ENCODE measurements at regions not wholly inside any gene's neighbourhood (a gene's known extent, or its start where the extent isn't known, plus 50 kb on each side); places are given as distances from the start of the nearest gene placed in this dataset.

DNA sequence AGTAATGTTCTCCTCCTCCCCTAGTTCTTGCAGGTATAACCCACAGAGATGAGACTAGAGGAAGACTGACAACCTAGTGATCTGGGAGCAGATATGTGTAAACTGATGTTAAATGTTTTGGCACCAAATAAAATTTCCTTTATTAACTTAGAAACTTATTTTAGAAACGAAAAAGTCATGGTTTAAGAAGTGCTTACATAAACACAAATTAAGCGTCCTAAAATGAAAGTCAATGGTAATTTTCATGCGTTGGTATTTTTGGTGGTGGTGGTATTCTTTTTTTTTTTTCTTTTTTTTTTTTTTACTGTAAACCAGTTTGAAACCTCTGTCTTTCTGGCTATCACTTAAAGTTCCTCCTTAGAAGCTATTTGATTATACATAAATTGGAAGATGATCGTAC lies 1438.1 kb upstream of the TENM3 start:
- H3K27me3 ChIP-seq (ENCODE audit: insufficient read depth, low read depth, severe bottlenecking) = no peaks in the 10 kb centered on the region
- no peaks in the 10 kb centered on the region for H3K36me3 ChIP-seq
- no peak overlapping the region for H3K27ac ChIP-seq
- DNase-seq = no peak
- TF ChIP-seq, protein P1, sequence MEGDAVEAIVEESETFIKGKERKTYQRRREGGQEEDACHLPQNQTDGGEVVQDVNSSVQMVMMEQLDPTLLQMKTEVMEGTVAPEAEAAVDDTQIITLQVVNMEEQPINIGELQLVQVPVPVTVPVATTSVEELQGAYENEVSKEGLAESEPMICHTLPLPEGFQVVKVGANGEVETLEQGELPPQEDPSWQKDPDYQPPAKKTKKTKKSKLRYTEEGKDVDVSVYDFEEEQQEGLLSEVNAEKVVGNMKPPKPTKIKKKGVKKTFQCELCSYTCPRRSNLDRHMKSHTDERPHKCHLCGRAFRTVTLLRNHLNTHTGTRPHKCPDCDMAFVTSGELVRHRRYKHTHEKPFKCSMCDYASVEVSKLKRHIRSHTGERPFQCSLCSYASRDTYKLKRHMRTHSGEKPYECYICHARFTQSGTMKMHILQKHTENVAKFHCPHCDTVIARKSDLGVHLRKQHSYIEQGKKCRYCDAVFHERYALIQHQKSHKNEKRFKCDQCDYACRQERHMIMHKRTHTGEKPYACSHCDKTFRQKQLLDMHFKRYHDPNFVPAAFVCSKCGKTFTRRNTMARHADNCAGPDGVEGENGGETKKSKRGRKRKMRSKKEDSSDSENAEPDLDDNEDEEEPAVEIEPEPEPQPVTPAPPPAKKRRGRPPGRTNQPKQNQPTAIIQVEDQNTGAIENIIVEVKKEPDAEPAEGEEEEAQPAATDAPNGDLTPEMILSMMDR (IDR thresholded peaks at IDR 0.05; ENCODE audit: low read depth, low read length) = no peak
- H3K4me3 ChIP-seq (ENCODE audit: low read depth, low read length) = no peak overlapping the region
- no peaks in the 10 kb centered on the region for H3K9me3 ChIP-seq (ENCODE audit: severe bottlenecking)

DNA sequence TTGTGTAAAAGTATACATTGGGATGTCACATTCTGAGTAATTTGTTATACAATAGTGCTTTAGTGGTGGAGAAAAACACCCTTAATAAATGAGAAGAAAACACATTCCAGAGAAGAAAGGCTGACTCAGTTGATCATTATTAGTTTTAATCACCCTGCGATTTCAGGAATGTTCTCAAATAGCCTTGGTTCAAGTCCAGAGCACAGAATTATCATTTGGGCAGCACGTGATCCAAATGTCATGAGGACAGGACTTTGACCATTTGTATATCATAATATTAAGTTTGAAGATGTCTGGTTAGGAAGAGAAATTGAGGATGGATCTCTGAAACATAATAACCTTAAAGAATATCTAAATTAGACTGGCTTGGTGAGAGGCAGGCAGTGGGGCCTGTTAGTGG lies 1434.3 kb upstream of the TENM3 start:
- no peak for DNase-seq
- Histone ChIP-seq H3K27me3 (ENCODE audit: insufficient read depth, low read depth, severe bottlenecking) (no peaks in the 10 kb centered on the region), H3K36me3 (no peaks in the 10 kb centered on the region), H3K27ac (no peak overlapping the region), H3K4me3 (ENCODE audit: low read depth, low read length) (no peak overlapping the region), H3K9me3 (ENCODE audit: severe bottlenecking) (no peaks in the 10 kb centered on the region)
- TF ChIP-seq, protein P1 (IDR thresholded peaks at IDR 0.05; ENCODE audit: low read depth, low read length) = no peak

- DNase-seq = no peak
- Histone ChIP-seq H3K4me3 (ENCODE audit: low read depth, low read length) (no peak overlapping the region), H3K27ac (no peak overlapping the region), H3K27me3 (ENCODE audit: insufficient read depth, low read depth, severe bottlenecking) (no peaks in the 10 kb centered on the region), H3K9me3 (ENCODE audit: severe bottlenecking) (no peaks in the 10 kb centered on the region), H3K36me3 (no peaks in the 10 kb centered on the region)
- TF ChIP-seq, protein P1 (IDR thresholded peaks at IDR 0.05; ENCODE audit: low read depth, low read length) = no peak
Measured at GRCh38 chr4:180809439-180809838, 1433.8 kb upstream of the TENM3 start.

DNA sequence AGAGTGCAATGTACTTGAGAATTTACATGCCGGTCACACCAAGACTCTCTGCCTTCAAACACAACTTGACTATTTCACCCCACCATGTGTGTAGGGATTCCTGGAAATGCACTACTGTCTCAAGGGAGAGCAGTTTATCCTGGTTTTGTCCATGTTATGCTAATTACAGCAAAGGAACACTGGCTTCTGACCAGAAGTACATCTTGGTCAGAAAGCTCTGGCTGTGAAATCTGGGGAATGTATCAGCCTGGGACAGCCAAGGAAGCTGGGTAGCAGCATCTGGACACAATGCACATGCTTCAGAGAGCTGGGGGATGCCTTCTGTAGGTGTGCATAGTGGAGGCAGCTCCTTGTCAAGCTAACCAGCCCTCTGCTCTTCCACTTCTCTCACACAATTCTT lies 1432.6 kb upstream of the TENM3 start:
- DNase-seq = no peak
- TF ChIP-seq, protein P1 (IDR thresholded peaks at IDR 0.05; ENCODE audit: low read depth, low read length) = no peak
- Histone ChIP-seq H3K36me3 (no peaks in the 10 kb centered on the region), H3K27ac (no peak overlapping the region), H3K9me3 (ENCODE audit: severe bottlenecking) (no peaks in the 10 kb centered on the region), H3K4me3 (ENCODE audit: low read depth, low read length) (no peak overlapping the region), H3K27me3 (ENCODE audit: insufficient read depth, low read depth, severe bottlenecking) (no peaks in the 10 kb centered on the region)

GRCh38 chr4:180811556-180811955 lies 1431.6 kb upstream of the TENM3 start:
- TF ChIP-seq, protein P1 (IDR thresholded peaks at IDR 0.05; ENCODE audit: low read depth, low read length) = no peak
- H3K4me3 ChIP-seq (ENCODE audit: low read depth, low read length) = no peak overlapping the region
- H3K27ac ChIP-seq = no peak overlapping the region
- H3K9me3 ChIP-seq (ENCODE audit: severe bottlenecking) = no peaks in the 10 kb centered on the region
- H3K27me3 ChIP-seq (ENCODE audit: insufficient read depth, low read depth, severe bottlenecking) = no peaks in the 10 kb centered on the region
- no peak for DNase-seq
- H3K36me3 ChIP-seq = no peaks in the 10 kb centered on the region

DNA sequence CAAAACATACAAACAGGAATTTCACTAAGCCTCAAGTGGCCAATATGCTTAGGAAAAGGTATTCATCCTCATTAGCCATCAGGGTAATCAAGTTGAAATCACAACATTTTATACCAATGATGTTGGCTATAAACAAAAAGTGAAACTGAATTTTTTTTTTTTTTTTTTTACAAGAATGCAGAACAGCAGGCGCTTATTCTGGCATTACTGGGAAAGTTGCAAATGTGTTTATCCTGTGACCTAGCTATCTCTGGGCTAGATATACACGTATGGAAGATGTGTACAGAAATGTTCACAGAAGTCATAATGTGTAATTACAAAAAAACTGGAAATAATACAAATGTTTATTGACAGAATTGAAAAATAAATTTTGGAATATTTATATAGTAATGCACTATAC lies 1430.4 kb upstream of the TENM3 start:
- Histone ChIP-seq H3K27me3 (ENCODE audit: insufficient read depth, low read depth, severe bottlenecking) (no peaks in the 10 kb centered on the region), H3K27ac (no peak overlapping the region), H3K36me3 (no peaks in the 10 kb centered on the region), H3K9me3 (ENCODE audit: severe bottlenecking) (no peaks in the 10 kb centered on the region), H3K4me3 (ENCODE audit: low read depth, low read length) (no peak overlapping the region)
- TF ChIP-seq, protein P1 (IDR thresholded peaks at IDR 0.05; ENCODE audit: low read depth, low read length) = no peak
- DNase-seq = no peak
